HG03342 (cell line): ENCODE measurements at regions not wholly inside any gene's neighbourhood (a gene's known extent, or its start where the extent isn't known, plus 50 kb on each side); places are given as distances from the start of the nearest gene placed in this dataset.

Source experiments
- ATAC-seq: cut with Tn5 transposase; IDR thresholded peaks from one replicate; pipeline ENCODE4 v1.9.1; 2021; ENCODE audit warnings: mild to moderate bottlenecking, moderate library complexity; ENCODE audit not compliant: unreplicated experiment

GRCh38 chrX:42530027-42530426 is 247.9 kb downstream of the PPP1R2C start:
- ATAC-seq: no peak

GRCh38 chrX:42524379-42524778 is 253.6 kb downstream of the PPP1R2C start:
- no peak for ATAC-seq

- no peak for ATAC-seq
Observed at GRCh38 chrX:42519666-42520231, 258.2 kb downstream of the PPP1R2C start.

- no peak for ATAC-seq
Observed at GRCh38 chrX:42515939-42516338, 262.0 kb downstream of the PPP1R2C start.

- no peak for ATAC-seq
Observed at GRCh38 chrX:42505016-42505415, 272.9 kb downstream of the PPP1R2C start.

- ATAC-seq: no peak
Observed at GRCh38 chrX:42499620-42500019, 278.3 kb downstream of the PPP1R2C start.

GRCh38 chrX:42497356-42497755 is 280.6 kb downstream of the PPP1R2C start:
- no peak for ATAC-seq

- ATAC-seq: no peak
Observed at GRCh38 chrX:42496239-42496638, 281.7 kb downstream of the PPP1R2C start.

- ATAC-seq: no peak
Observed at GRCh38 chrX:42495139-42495538, 282.8 kb downstream of the PPP1R2C start.

GRCh38 chrX:42491137-42491907 is 286.6 kb downstream of the PPP1R2C start:
- no peak for ATAC-seq

GRCh38 chrX:42490111-42490510 is 287.9 kb downstream of the PPP1R2C start:
- ATAC-seq: no peak

GRCh38 chrX:42485601-42486000 is 292.4 kb downstream of the PPP1R2C start:
- ATAC-seq: no peak

GRCh38 chrX:42484233-42484632 is 293.7 kb downstream of the PPP1R2C start:
- no peak for ATAC-seq

GRCh38 chrX:42477396-42477795 is 300.6 kb downstream of the PPP1R2C start:
- ATAC-seq: no peak

- no peak for ATAC-seq
Observed at GRCh38 chrX:42472727-42473126, 305.2 kb downstream of the PPP1R2C start.

- ATAC-seq: no peak
Observed at GRCh38 chrX:42466332-42467046, 311.5 kb downstream of the PPP1R2C start.

- ATAC-seq: no peak
Observed at GRCh38 chrX:42465821-42466220, 312.1 kb downstream of the PPP1R2C start.

- ATAC-seq: no peak
Observed at GRCh38 chrX:42463706-42464490, 314.1 kb downstream of the PPP1R2C start.

- ATAC-seq: no peak
Observed at GRCh38 chrX:42462917-42463316, 315.0 kb downstream of the PPP1R2C start.

GRCh38 chrX:42460706-42461105 is 317.3 kb downstream of the PPP1R2C start:
- ATAC-seq: no peak

- no peak for ATAC-seq
Observed at GRCh38 chrX:42459735-42460134, 318.2 kb downstream of the PPP1R2C start.
